Keratinocyte (primary cell): ENCODE measurements at regions not wholly inside any gene's neighbourhood (a gene's known extent, or its start where the extent isn't known, plus 50 kb on each side); places are given as distances from the start of the nearest gene placed in this dataset.

Experiments
- DNase-seq: peaks from one replicate; pipeline ENCODE4 v3.0.0-alpha.2; 2011; ENCODE audit warnings: low read depth, missing footprints, low spot score
- FAIRE-seq: peaks from 2 replicates; lab custom pipeline; 2011; peaks lifted over from hg19 to GRCh38; lab: Jason Lieb, UNC
- H2AFZ ChIP-seq: 2 replicates; pipeline ENCODE4 v1.6.0; 2012; ENCODE audit warnings: low read length, control low read depth, inconsistent platforms; ENCODE audit not compliant: control insufficient read depth
- H3K27ac ChIP-seq: 2 replicates; pipeline ENCODE4 v1.5.1; 2011; ENCODE audit warnings: low read length; ENCODE audit not compliant: control insufficient read depth, insufficient read depth
- H3K27me3 ChIP-seq: 3 replicates; pipeline ENCODE4 v1.6.0; 2011; ENCODE audit warnings: low read length; ENCODE audit not compliant: control insufficient read depth, insufficient read depth; ENCODE audit errors: extremely low read depth
- H3K36me3 ChIP-seq, 2 experiments: 2 replicates in 1 of 2; 3 replicates in 1 of 2; pipeline ENCODE4 v1.5.1; 2011; ENCODE audit warnings: low read length in 2 of 2, mild to moderate bottlenecking in 1 of 2; ENCODE audit not compliant: control insufficient read depth in 2 of 2, insufficient read depth in 2 of 2; ENCODE audit errors: extremely low read depth in 1 of 2
- H3K4me1 ChIP-seq: 3 replicates; pipeline ENCODE4 v1.5.1; 2011; ENCODE audit warnings: low read length; ENCODE audit not compliant: control insufficient read depth, insufficient read depth; ENCODE audit errors: extremely low read depth
- H3K4me2 ChIP-seq: 3 replicates; pipeline ENCODE4 v1.6.0; 2011; ENCODE audit warnings: low read depth, low read length; ENCODE audit not compliant: control insufficient read depth, insufficient read depth; ENCODE audit errors: extremely low read depth
- H3K4me3 ChIP-seq, 3 experiments: fragments of 200-600 bp in 1 of 3; sonication (generic) in 1 of 3; 2 replicates in 2 of 3; 3 replicates in 1 of 3; pipeline ENCODE4 v1.5.1; 2011 to 2016; ENCODE audit warnings: low read length in 3 of 3, mild to moderate bottlenecking in 3 of 3, control low read depth in 2 of 3, inconsistent platforms in 1 of 3, low read depth in 1 of 3, mixed read lengths in 1 of 3, mixed run types in 1 of 3, moderate library complexity in 1 of 3; ENCODE audit not compliant: control insufficient read depth in 2 of 3, insufficient read depth in 2 of 3; ENCODE audit errors: extremely low read depth in 1 of 3
- H3K79me2 ChIP-seq: 2 replicates; pipeline ENCODE4 v1.6.0; 2012; ENCODE audit warnings: low read length; ENCODE audit not compliant: control insufficient read depth, insufficient read depth
- H3K9ac ChIP-seq: 3 replicates; pipeline ENCODE4 v1.6.0; 2011; ENCODE audit warnings: low read length; ENCODE audit not compliant: control insufficient read depth, insufficient read depth; ENCODE audit errors: extremely low read depth
- H3K9me1 ChIP-seq: 3 replicates; pipeline ENCODE4 v1.6.0; 2011; ENCODE audit warnings: low read length; ENCODE audit not compliant: control insufficient read depth, insufficient read depth; ENCODE audit errors: extremely low read depth
- H3K9me3 ChIP-seq: 2 replicates; pipeline ENCODE4 v1.5.1; 2012; ENCODE audit warnings: low read depth, low read length; ENCODE audit not compliant: control insufficient read depth
- H4K20me1 ChIP-seq: 3 replicates; pipeline ENCODE4 v1.6.0; 2011; ENCODE audit warnings: low read length; ENCODE audit not compliant: control insufficient read depth, insufficient read depth; ENCODE audit errors: extremely low read depth
- CTCF ChIP-seq, 3 experiments: IDR thresholded peaks in 1 of 3; conservative IDR thresholded peaks in 1 of 3; optimal IDR thresholded peaks in 1 of 3; 2 replicates in 2 of 3; 3 replicates in 1 of 3; pipeline versions ENCODE3 to v1.5.1; 2011; ENCODE audit warnings: low read length in 3 of 3, mild to moderate bottlenecking in 3 of 3, moderate library complexity in 2 of 3, control low read depth in 1 of 3, inconsistent platforms in 1 of 3; ENCODE audit not compliant: insufficient read depth in 2 of 3; ENCODE audit errors: extremely low read depth in 1 of 3
- EZH2 ChIP-seq: IDR thresholded peaks from one replicate; pipeline ENCODE4 v1.6.1; 2012; ENCODE audit warnings: inconsistent platforms, mild to moderate bottlenecking, low read length, moderate library complexity
- dilution Hi-C: fragments of 300-500 bp; cut with MboI; formaldehyde crosslinking; loops from one replicate; pipeline ENCODE4 v1.7.0; 2020; ENCODE audit warnings: low sequenced_read_pairs; ENCODE audit not compliant: extremely low pct_ligation_motif_present

DNA sequence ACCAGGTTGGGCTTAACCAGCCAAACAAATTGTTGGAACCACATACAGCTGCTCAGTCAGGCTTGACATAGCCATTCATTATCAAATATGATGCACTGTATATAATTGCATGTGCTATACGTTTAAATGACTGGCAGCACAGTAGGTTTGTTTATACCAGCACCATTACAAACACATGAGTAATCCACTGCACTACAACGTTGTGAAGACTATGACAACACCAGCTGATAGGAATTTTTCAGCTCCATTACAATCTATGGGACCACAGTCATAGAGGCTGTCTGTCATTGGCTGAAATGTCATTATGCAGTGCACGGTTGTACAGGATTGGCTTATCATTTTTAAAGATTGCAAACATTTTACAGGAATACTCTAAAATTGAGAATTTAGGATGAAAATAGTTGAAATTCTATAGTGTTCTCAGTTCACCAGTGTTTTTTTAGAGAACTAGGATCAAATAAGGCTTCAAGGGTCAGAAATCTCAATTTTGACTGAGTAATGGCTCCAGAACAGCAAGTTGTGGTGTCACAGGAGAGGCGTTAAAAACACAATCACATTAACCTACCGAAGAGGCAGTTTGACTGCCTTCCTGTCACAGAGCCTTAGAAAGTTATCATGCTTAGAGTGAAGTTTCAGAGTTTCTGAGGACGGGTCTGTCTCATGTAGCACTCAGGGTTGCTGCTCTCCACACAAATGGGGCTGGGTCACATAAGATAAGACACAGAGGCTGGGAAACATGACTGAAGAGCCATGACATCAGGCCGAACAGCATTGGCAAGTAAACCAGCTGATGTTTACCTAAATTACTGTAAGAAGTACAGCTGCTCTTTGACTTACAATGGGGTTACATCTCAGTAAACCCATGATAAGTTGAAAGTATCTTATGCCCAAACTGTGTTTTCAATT is 60.7 kb upstream of the SMLR1 start:
- H3K9ac ChIP-seq = no peak overlapping the region
- FAIRE-seq = no peak
- H3K79me2 ChIP-seq = no peaks in the 10 kb centered on the region
- DNase-seq = no peak
- TF ChIP-seq EZH2 = no peak
- no peak overlapping the region for H3K4me2 ChIP-seq
- no peaks in the 10 kb centered on the region for H3K9me3 ChIP-seq
- no peaks in the 10 kb centered on the region for H3K4me1 ChIP-seq
- H4K20me1 ChIP-seq = no peaks in the 10 kb centered on the region
- no peaks in the 10 kb centered on the region for H3K9me1 ChIP-seq
- H3K36me3 ChIP-seq = no peaks in the 10 kb centered on the region
- no peak overlapping the region for H3K27ac ChIP-seq
- no peak overlapping the region for H3K4me3 ChIP-seq
- no peak overlapping the region for H2AFZ ChIP-seq
- dilution Hi-C loops = loop anchor here (25.0 kb wide), 1 partner anchor 454 kb away; no protein-coding TSS in a partner anchor
- H3K27me3 ChIP-seq = peaks cover 3% of the 10 kb centered on the region

DNA sequence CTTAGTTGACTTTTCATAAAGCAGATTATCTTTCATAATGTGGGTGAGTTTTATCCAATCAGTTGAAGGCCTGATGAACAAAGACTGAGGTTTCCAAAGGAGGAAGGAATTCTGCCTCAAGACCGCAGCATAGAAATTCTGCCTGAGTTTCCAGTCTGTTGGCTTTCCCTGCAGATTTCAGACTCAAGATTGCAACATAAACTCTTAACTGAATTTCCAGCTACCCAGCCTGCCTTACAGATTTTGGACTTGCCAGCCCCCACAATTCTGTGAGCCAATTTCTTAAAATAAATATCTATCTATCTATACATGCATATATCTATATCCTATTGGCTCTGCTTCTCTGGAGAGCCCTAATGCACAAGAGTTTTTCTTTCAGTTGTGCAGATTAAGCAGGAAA is 57.3 kb upstream of the SMLR1 start:
- no peaks in the 10 kb centered on the region for H3K36me3 ChIP-seq
- no peaks in the 10 kb centered on the region for H3K9me3 ChIP-seq
- no peaks in the 10 kb centered on the region for H4K20me1 ChIP-seq
- DNase-seq (no peak), FAIRE-seq (no peak)
- H3K4me3 ChIP-seq = no peak overlapping the region
- TF ChIP-seq CTCF (optimal IDR thresholded peaks at IDR 0.05 in 1 of 3, IDR thresholded peaks at IDR 0.05 in 1 of 3, conservative IDR thresholded peaks at IDR 0.05 in 1 of 3; ENCODE audit: extremely low read depth in 1 of 3, insufficient read depth in 2 of 3, low read length in 3 of 3) = no peak
- no peak for TF ChIP-seq EZH2
- no peaks in the 10 kb centered on the region for H3K9me1 ChIP-seq
- H3K9ac ChIP-seq = no peak overlapping the region
- no peak overlapping the region for H3K4me2 ChIP-seq
- no peak overlapping the region for H3K27ac ChIP-seq
- no peaks in the 10 kb centered on the region for H3K4me1 ChIP-seq
- no peaks in the 10 kb centered on the region for H3K79me2 ChIP-seq
- dilution Hi-C loops = loop anchor here (25.0 kb wide), 1 partner anchor 458 kb away; no protein-coding TSS in a partner anchor
- H2AFZ ChIP-seq = no peak overlapping the region
- no peaks in the 10 kb centered on the region for H3K27me3 ChIP-seq
